SK-N-SH (cell line): ENCODE measurements at regions not wholly inside any gene's neighbourhood (a gene's known extent, or its start where the extent isn't known, plus 50 kb on each side); places are given as distances from the start of the nearest gene placed in this dataset.

Experiments
- MXI1 ChIP-seq: IDR thresholded peaks from 2 replicates; pipeline ENCODE4 v1.6.1; 2012; ENCODE audit warnings: mild to moderate bottlenecking, low read depth, low read length, improper control_type of control experiment
- TCF12 ChIP-seq: IDR thresholded peaks from 2 replicates; pipeline ENCODE4 v1.4.0; 2012

GRCh38 chr14:62159314-62159713, 397.1 kb downstream of the SNAPC1 start:
- TF ChIP-seq MXI1 (no peak), TCF12 (no peak)
